Transverse colon (tissue), 4 donors: ENCODE measurements at regions not wholly inside any gene's neighbourhood (a gene's known extent, or its start where the extent isn't known, plus 50 kb on each side); places are given as distances from the start of the nearest gene placed in this dataset.

Source experiments
- DNase-seq: peaks from one replicate; pipeline ENCODE4 v3.0.0-alpha.2; 2019
- H3K27ac ChIP-seq, 4 donors: fragments of 200-600 bp; sonication (generic); 2 replicates each; pipeline ENCODE4 v1.5.1; 2016 to 2018; ENCODE audit warnings: inconsistent platforms in 4 of 4
- H3K27me3 ChIP-seq: fragments of 200-600 bp; sonication (generic); 2 replicates; pipeline ENCODE4 v1.5.1; 2017; ENCODE audit warnings: inconsistent platforms
- H3K36me3 ChIP-seq, 4 donors: fragments of 200-600 bp; sonication (generic); 2 replicates each; pipeline ENCODE4 v1.5.1; 2017 to 2019; ENCODE audit warnings: inconsistent platforms in 4 of 4
- H3K4me1 ChIP-seq, 4 donors: fragments of 200-600 bp; sonication (generic); 2 replicates each; pipeline ENCODE4 v1.5.1; 2017 to 2020; ENCODE audit warnings: inconsistent platforms in 4 of 4
- H3K4me3 ChIP-seq, 4 donors: fragments of 200-600 bp; sonication (generic); 1 replicate in 1 of 4; 2 replicates in 3 of 4; pipeline versions ENCODE4 v1.5.1 to v1.6.1; 2017 to 2019; ENCODE audit warnings: inconsistent platforms in 4 of 4
- H3K9me3 ChIP-seq, 2 donors: fragments of 200-600 bp; sonication (generic); 2 replicates each; pipeline ENCODE4 v1.5.1; 2017 to 2019; ENCODE audit warnings: inconsistent platforms in 2 of 2
- CTCF ChIP-seq, 5 experiments: fragments of 200-600 bp in 3 of 5; fragments of 450-650 bp in 2 of 5; sonication (generic) in 3 of 5; IDR thresholded peaks; 1 replicate in 2 of 5; 2 replicates in 3 of 5; pipeline ENCODE4 v1.5.1; 2016 to 2017; ENCODE audit warnings: antibody characterized with exemption in 5 of 5, inconsistent platforms in 3 of 5, mild to moderate bottlenecking in 2 of 5, moderate library complexity in 1 of 5
- EP300 ChIP-seq: sonication (generic); formaldehyde crosslinking; IDR thresholded peaks from one replicate; pipeline ENCODE4 v1.6.1; 2017; ENCODE audit warnings: antibody characterized with exemption, low read depth
- POLR2A ChIP-seq: fragments of 450-650 bp; IDR thresholded peaks from one replicate; pipeline ENCODE4 v1.6.1; 2016; ENCODE audit warnings: antibody characterized with exemption, mild to moderate bottlenecking, moderate library complexity
- POLR2AphosphoS5 ChIP-seq, 3 donors: sonication (generic); formaldehyde crosslinking; IDR thresholded peaks; one replicate each; pipeline ENCODE4 v1.6.1; 2016; ENCODE audit warnings: antibody characterized with exemption in 3 of 3
- WGBS, 2 donors: methylation state at CpG; one replicate each; pipeline ENCODE4 v1.1.5; 2018; ENCODE audit warnings: low coverage in 1 of 2; 5-methylcytosine and 5-hydroxymethylcytosine counted together
- in situ Hi-C, 4 donors: fragments of 200-750 bp; cut with MboI; loops; one replicate each; pipeline versions ENCODE4 v1.15.0 to v1.15.1; 2017; ENCODE audit warnings: low sequenced_read_pairs in 3 of 4, low pct_ligation_motif_present in 1 of 4, low pct_unique_long_range_greater_than_20kb in 1 of 4
- intact Hi-C: fragments of 100-400 bp; cut with DNase I; formaldehyde crosslinking; loops from one replicate; pipeline ENCODE4 v1.15.1; 2023; ENCODE audit warnings: low total_unique reads

GRCh38 chr4:79047316-79047715 is 108.1 kb upstream of the PAQR3 start:
- no peak overlapping the region for H3K27ac ChIP-seq
- H3K4me1 ChIP-seq = peaks cover 0 to 41% (median 20%) of the 10 kb centered on the region in 4 donors
- DNase-seq = no peak
- no peaks in the 10 kb centered on the region for H3K36me3 ChIP-seq
- intact Hi-C loops = loop anchor here (10.0 kb wide), 1 partner anchor 1137 kb away; no protein-coding TSS in a partner anchor
- in situ Hi-C loops = no loop called here
- TF ChIP-seq POLR2AphosphoS5 (IDR thresholded peaks at IDR 0.05) (no peak), CTCF (IDR thresholded peaks at IDR 0.05) (no peak), EP300 (no peak), POLR2A (no peak)
- WGBS, 2 donors = 83% methylated on average over 1 of the region's 1 CpG
- H3K9me3 ChIP-seq = no peaks in the 10 kb centered on the region
- H3K27me3 ChIP-seq = no peaks in the 10 kb centered on the region
- H3K4me3 ChIP-seq = no peak overlapping the region

GRCh38 chr4:79046016-79046592 is 106.9 kb upstream of the PAQR3 start:
- Histone ChIP-seq H3K4me1 (peaks cover 0 to 41% (median 20%) of the 10 kb centered on the region in 4 donors), H3K27me3 (no peaks in the 10 kb centered on the region), H3K27ac (no peak overlapping the region), H3K9me3 (no peaks in the 10 kb centered on the region), H3K36me3 (no peaks in the 10 kb centered on the region), H3K4me3 (no peak overlapping the region)
- TF ChIP-seq POLR2A (no peak), CTCF (IDR thresholded peaks at IDR 0.05) (no peak), EP300 (no peak), POLR2AphosphoS5 (IDR thresholded peaks at IDR 0.05) (no peak)
- intact Hi-C loops (loop anchor here (10.0 kb wide), 1 partner anchor 1139 kb away; no protein-coding TSS in a partner anchor), in situ Hi-C loops (no loop called here)
- WGBS, 2 donors = 54 to 57% methylated on average over 4 of the region's 4 CpGs
- no peak for DNase-seq

- TF ChIP-seq POLR2AphosphoS5 (IDR thresholded peaks at IDR 0.05) (no peak), EP300 (no peak), CTCF (IDR thresholded peaks at IDR 0.05) (no peak), POLR2A (no peak)
- in situ Hi-C loops (no loop called here), intact Hi-C loops (loop anchor here (5.0 to 10.0 kb wide), 2 partner anchors 1022 to 1141 kb away; no protein-coding TSS in a partner anchor)
- Histone ChIP-seq H3K4me1 (peaks cover 0 to 32% (median 10%) of the 10 kb centered on the region in 4 donors), H3K27ac (no peak overlapping the region), H3K9me3 (no peaks in the 10 kb centered on the region), H3K36me3 (no peaks in the 10 kb centered on the region), H3K27me3 (no peaks in the 10 kb centered on the region), H3K4me3 (no peak overlapping the region)
- no peak for DNase-seq
- WGBS, 2 donors = 71 to 87% methylated on average over 1 to 2 of the region's 2 CpGs
These were observed 105.0 kb upstream of the PAQR3 start for GRCh38 chr4:79044141-79044659.

GRCh38 chr4:79043138-79043537 is 103.9 kb upstream of the PAQR3 start:
- Histone ChIP-seq H3K9me3 (no peaks in the 10 kb centered on the region), H3K4me3 (no peak overlapping the region), H3K36me3 (no peaks in the 10 kb centered on the region), H3K4me1 (peaks cover 0 to 21% (median 4%) of the 10 kb centered on the region in 4 donors), H3K27me3 (no peaks in the 10 kb centered on the region), H3K27ac (no peak overlapping the region)
- WGBS, 2 donors = 85 to 88% methylated on average over 6 of the region's 6 CpGs
- DNase-seq = no peak
- TF ChIP-seq CTCF (IDR thresholded peaks at IDR 0.05) = no peak
- no peak for TF ChIP-seq POLR2A
- no peak for TF ChIP-seq POLR2AphosphoS5 (IDR thresholded peaks at IDR 0.05)
- no peak for TF ChIP-seq EP300
- in situ Hi-C loops (no loop called here), intact Hi-C loops (loop anchor here (5.0 to 10.0 kb wide), 2 partner anchors 1021 to 1142 kb away; no protein-coding TSS in a partner anchor)
